Stimulated activated CD8-positive, alpha-beta memory T cell treated with anti-CD3 and anti-CD28 coated beads, Interleukin-12 subunit alpha, Interleukin-12 subunit beta, amount 100 ng/mL, for 4 hours (primary cell): ENCODE measurements at regions not wholly inside any gene's neighbourhood (a gene's known extent, or its start where the extent isn't known, plus 50 kb on each side); places are given as distances from the start of the nearest gene placed in this dataset.
"Not testable (repeated sequence)": the region's sequence is repeated elsewhere in the genome, so short reads cannot be mapped to it uniquely, and the experiment has no call there.

Source experiments
- DNase-seq: peaks from one replicate; pipeline ENCODE4 v3.0.0-alpha.2; 2020; ENCODE audit warnings: low read depth

GRCh38 chr1:194407238-194407637, 1220.8 kb upstream of the B3GALT2 start:
- not testable (repeated sequence) for DNase-seq

- no peak for DNase-seq
Observed at GRCh38 chr1:194394676-194395075, 1208.3 kb upstream of the B3GALT2 start.

- DNase-seq, result no peak
Observed at GRCh38 chr1:194387531-194387930, 1201.1 kb upstream of the B3GALT2 start.

DNA sequence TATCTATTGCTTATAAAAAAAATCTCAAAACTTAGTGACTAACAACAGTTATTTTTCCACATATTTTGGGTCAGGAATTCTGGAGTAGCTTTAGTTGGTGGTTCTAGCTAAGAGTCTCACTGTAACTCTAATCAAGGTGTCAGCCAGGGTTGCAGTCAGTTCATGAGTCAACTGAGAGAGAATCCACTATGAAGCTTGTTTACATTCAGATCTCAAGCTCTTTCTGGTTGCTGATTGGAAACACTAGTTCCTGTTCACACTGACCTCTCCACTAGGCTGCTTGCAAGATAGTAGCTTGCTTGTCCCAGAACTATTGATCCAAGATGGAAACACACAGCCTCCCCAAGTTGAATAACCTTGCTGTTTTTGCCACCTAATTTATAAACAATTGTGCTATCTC, 1192.1 kb upstream of the B3GALT2 start:
- no peak for DNase-seq

- no peak for DNase-seq
Observed at GRCh38 chr1:194374649-194375048, 1188.2 kb upstream of the B3GALT2 start.

DNA sequence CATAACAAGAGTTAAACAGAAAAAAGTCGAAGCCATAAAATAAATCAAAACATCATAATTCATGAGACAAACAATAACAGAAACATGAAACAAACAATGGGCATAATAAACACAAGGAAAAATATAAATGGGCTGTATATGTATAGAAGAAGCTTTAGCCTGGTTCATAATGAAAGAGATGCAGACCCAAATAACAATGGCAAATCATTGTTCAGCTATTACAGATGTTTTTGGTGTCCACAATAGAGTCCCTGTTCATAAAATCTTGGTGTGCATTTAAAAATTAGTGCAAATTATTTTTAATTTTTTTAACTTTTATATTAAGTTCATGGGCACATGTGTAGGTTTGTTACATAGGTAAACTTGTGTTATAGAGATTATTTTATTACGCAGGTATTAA, 1185.9 kb upstream of the B3GALT2 start:
- DNase-seq, result no peak

DNA sequence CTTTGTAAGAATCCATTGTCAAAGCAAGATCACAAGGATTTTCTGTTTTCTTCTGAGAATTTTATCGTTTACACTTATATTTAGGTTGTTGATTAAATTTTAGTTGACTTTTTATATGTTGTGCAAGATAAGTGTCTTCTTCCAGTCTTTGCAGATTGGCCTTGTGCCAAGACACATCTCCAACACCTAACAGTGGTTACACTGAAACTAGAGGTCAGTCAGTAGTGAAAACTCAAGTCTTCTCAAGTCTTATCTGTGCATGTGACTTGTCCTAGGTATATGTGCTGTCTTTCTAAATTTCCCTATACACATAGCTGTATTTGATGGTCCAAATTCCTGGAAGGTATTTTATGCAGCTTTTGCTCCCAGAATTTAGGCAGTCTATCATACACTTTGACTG, 1183.2 kb upstream of the B3GALT2 start:
- no peak for DNase-seq

- DNase-seq, result no peak
Observed at GRCh38 chr1:194369060-194369459, 1182.6 kb upstream of the B3GALT2 start.

GRCh38 chr1:194367121-194367520, 1180.7 kb upstream of the B3GALT2 start:
- DNase-seq, result no peak

DNA sequence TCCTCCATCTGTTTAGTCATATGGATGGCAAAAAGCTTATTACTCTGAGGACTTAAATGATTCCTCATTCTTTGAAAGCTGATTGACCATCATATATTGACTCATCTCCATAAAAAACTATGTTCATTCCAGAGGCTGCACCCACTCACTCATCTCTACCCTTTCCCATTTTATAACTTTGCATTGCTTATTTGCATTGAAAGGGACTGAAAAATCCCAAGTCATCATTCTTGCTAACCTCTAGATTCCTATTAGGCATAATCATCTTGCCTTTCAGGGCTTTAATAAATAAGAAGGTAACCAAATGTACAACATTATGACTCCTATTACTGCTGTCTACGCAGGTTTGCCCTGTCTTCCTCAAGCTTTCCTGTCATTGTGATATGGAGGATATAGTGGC, 1180.3 kb upstream of the B3GALT2 start:
- DNase-seq, result no peak

DNA sequence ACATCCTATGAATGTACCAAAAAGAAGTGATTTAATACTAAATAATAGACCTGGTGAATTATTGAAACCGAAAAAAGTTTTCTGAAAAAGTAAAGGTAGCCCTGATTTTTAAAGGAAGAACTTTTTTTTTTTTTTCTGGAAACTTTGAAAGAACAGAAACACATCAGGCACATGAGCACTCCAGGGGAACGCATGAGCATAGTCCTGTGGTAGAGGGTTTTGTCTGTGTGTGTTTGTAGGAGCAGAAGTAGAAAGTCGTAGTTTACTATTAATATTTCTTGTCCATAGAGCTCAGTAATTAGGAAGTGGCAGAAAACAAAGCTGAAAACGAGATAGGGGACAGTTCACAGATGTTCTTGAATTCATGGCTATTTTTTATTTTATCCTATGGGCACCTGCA, 1175.9 kb upstream of the B3GALT2 start:
- DNase-seq, result no peak

GRCh38 chr1:194361374-194362131, 1175.1 kb upstream of the B3GALT2 start:
- DNase-seq, result no peak

DNA sequence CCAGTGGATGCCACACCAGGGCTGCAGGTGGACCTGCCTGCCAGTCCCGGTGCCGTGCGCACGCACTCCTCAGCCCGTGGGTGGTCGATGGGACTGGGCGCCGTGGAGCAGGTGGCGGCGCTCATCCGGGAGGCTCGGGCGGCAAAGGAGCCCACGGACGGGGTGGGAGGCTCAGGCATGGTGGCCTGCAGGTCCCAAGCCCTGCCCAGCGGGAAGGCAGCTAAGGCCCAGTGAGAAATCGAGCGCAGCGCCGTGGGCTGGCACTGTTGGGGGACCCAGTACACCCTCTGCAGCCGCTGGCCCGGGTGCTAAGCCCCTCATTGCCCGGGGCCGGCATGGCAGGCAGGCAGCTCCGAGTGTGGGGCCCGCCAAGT, 1171.8 kb upstream of the B3GALT2 start:
- DNase-seq, result no peak

DNA sequence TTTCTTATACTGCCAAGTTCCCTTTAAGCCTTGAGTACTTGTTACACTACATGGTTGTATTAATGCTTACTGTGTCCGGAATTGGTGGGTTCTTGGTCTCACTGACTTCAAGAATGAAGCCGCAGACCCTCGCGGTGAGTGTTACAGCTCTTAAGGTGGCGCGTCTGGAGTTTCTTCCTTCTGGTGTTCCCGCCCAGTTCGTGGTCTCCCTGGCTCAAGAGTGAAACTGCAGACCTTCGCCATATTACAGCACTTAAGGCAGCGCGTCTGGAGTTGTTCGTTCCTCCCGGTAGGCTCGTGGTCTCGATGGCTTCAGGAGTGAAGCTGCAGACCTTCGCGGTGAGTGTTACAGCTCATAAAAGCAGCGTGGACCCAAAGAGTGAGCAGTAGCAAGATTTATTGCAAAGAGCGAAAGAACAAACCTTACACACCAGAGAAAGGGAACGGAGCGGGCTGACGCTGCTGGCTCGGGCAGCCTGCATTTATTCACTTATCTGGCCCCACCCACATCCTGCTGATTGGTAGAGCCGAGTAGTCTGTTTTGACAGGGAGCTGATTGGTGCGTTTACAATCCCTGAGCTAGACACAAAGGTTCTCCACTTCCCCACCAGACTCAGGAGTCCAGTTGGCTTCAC, 1171.3 kb upstream of the B3GALT2 start:
- DNase-seq, result not testable (repeated sequence)

- DNase-seq, result no peak
Observed at GRCh38 chr1:194355488-194356106, 1169.2 kb upstream of the B3GALT2 start.

DNA sequence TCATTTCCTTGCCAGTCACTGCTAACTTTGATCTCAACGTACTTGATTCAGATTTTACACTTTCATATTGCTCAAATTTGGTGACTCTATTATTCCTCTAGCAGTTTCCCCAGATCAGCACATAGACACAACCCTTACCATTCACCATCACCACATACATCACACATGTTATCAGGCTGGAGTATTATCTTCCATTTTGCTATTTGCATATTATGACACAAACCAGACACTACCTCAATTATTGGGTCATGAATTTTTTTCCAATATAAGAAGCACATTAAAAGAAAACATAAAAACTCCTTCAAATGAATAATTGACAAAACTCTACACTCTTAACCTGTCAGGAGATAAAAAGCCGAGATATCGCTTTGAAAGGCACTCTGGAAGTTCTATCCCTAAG, 1166.7 kb upstream of the B3GALT2 start:
- no peak for DNase-seq

DNA sequence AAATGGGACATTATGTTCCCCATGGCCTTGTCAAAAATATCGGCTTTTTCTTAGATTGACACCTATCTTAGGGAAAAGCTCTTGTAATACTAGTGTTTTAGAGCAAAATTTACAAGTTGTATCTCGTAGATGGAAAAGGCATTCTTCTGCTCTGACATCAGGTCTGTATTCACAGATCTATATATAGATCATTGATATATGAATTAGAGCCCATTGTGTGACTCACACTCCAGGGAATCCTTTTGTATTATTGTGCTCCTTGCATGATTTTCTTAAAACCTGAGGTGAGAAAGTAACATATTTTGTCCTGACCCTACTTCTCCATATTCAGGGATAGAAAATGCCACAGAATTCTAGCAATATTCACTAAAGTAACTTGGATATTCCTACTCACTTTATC, 1160.8 kb upstream of the B3GALT2 start:
- DNase-seq, result no peak

GRCh38 chr1:194342484-194343262, 1156.3 kb upstream of the B3GALT2 start:
- DNase-seq, result no peak

GRCh38 chr1:194341587-194341986, 1155.2 kb upstream of the B3GALT2 start:
- DNase-seq, result no peak

GRCh38 chr1:194339471-194339870, 1153.1 kb upstream of the B3GALT2 start:
- no peak for DNase-seq

DNA sequence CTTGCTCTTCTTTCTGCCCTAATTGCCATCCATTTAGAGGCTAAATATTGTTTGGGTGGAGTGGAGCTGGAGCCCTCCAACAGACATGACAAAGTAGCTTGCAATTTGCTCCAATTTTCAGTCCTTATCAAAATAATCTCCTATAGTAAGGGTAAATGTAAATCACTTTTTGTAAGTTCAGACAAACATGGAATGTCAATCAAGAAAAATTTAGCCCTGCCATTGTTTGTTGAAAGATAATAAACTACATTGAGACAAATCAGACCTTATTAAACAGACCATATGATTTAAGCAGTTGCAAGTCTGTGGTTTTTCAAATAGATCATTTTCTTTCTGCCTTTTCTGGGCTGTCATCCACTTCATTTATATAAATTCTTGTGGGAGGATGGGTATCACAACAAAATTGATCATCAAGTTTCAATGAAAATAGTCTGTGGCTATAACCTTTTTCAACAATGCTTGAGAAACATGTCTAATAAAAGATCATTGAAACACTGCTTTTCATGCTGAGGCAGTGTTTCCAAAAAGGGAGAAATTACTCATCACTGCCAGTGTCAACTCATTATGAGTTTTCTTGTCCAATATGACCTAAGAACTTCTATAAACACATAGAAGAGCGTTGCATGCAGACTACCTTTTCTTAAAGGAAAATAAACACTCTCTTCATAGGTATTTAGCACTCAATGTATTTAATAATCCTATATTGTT, 1152.0 kb upstream of the B3GALT2 start:
- no peak for DNase-seq

GRCh38 chr1:194333240-194333639, 1146.8 kb upstream of the B3GALT2 start:
- no peak for DNase-seq
